GM21528 (cell line): ENCODE measurements at regions not wholly inside any gene's neighbourhood (a gene's known extent, or its start where the extent isn't known, plus 50 kb on each side); places are given as distances from the start of the nearest gene placed in this dataset.

Experiments used
- ATAC-seq: cut with Tn5 transposase; IDR thresholded peaks from one replicate; pipeline ENCODE4 v1.9.1; 2021; ENCODE audit warnings: mild to moderate bottlenecking, moderate library complexity; ENCODE audit not compliant: unreplicated experiment, low FRiP score

GRCh38 chr3:174397848-174398247 lies 461.3 kb upstream of the NAALADL2 start:
- no peak for ATAC-seq

- no peak for ATAC-seq
Observed at GRCh38 chr3:174398761-174399160, 460.4 kb upstream of the NAALADL2 start.

- ATAC-seq, result no peak
Observed at GRCh38 chr3:174403831-174404230, 455.3 kb upstream of the NAALADL2 start.

GRCh38 chr3:174408310-174408709 lies 450.8 kb upstream of the NAALADL2 start:
- no peak for ATAC-seq

- no peak for ATAC-seq
Observed at GRCh38 chr3:174409086-174409743, 449.9 kb upstream of the NAALADL2 start.

- ATAC-seq, result no peak
Observed at GRCh38 chr3:174413062-174413912, 445.8 kb upstream of the NAALADL2 start.

- ATAC-seq, result no peak
Observed at GRCh38 chr3:174414902-174415301, 444.2 kb upstream of the NAALADL2 start.

- ATAC-seq, result no peak
Observed at GRCh38 chr3:174417573-174417972, 441.6 kb upstream of the NAALADL2 start.

GRCh38 chr3:174419216-174419615 lies 439.9 kb upstream of the NAALADL2 start:
- ATAC-seq, result no peak

GRCh38 chr3:174423936-174424335 lies 435.2 kb upstream of the NAALADL2 start:
- no peak for ATAC-seq

GRCh38 chr3:174424656-174425055 lies 434.5 kb upstream of the NAALADL2 start:
- no peak for ATAC-seq

GRCh38 chr3:174425422-174425821 lies 433.7 kb upstream of the NAALADL2 start:
- ATAC-seq, result no peak

GRCh38 chr3:174430986-174431385 lies 428.1 kb upstream of the NAALADL2 start:
- no peak for ATAC-seq

GRCh38 chr3:174431717-174432116 lies 427.4 kb upstream of the NAALADL2 start:
- no peak for ATAC-seq

- ATAC-seq, result no peak
Observed at GRCh38 chr3:174436367-174436766, 422.8 kb upstream of the NAALADL2 start.

GRCh38 chr3:174438501-174439145 lies 420.5 kb upstream of the NAALADL2 start:
- ATAC-seq, result no peak

GRCh38 chr3:174439331-174440252 lies 419.5 kb upstream of the NAALADL2 start:
- no peak for ATAC-seq

GRCh38 chr3:174440253-174440701 lies 418.9 kb upstream of the NAALADL2 start:
- ATAC-seq, result no peak

- ATAC-seq, result peak; percentile 73
Observed at GRCh38 chr3:174440741-174441587, 418.2 kb upstream of the NAALADL2 start.
